MM.1S (cell line): ENCODE measurements at regions not wholly inside any gene's neighbourhood (a gene's known extent, or its start where the extent isn't known, plus 50 kb on each side); places are given as distances from the start of the nearest gene placed in this dataset.

Experiments used
- DNase-seq: peaks from one replicate; pipeline ENCODE4 v3.0.0-alpha.2; 2015
- H2AFZ ChIP-seq: fragments of 300-600 bp; sonication (generic); 2 replicates; pipeline ENCODE4 v1.6.0; 2016; ENCODE audit warnings: antibody characterized with exemption, low read length
- H3F3A ChIP-seq: fragments of 300-600 bp; sonication (generic); 2 replicates; pipeline ENCODE4 v1.6.1; 2016; ENCODE audit warnings: mild to moderate bottlenecking, antibody characterized with exemption, low read length, moderate library complexity, mixed read lengths; ENCODE audit not compliant: insufficient read depth
- H3K27ac ChIP-seq: fragments of 300-600 bp; sonication (generic); 2 replicates; pipeline ENCODE4 v1.5.1; 2016; ENCODE audit warnings: mild to moderate bottlenecking, low read length
- H3K27me3 ChIP-seq: fragments of 300-600 bp; sonication (generic); replicated peaks from 2 replicates; pipeline ENCODE4 v1.6.0; 2016; ENCODE audit warnings: low read length; ENCODE audit not compliant: insufficient read depth
- H3K36me3 ChIP-seq: fragments of 300-600 bp; sonication (generic); replicated peaks from 2 replicates; pipeline ENCODE4 v1.6.1; 2016; ENCODE audit warnings: mild to moderate bottlenecking, low read length, mixed read lengths; ENCODE audit not compliant: insufficient read depth
- H3K4me1 ChIP-seq: fragments of 300-600 bp; sonication (generic); 2 replicates; pipeline ENCODE4 v1.6.1; 2016; ENCODE audit warnings: low read length, mixed read lengths
- H3K4me2 ChIP-seq: fragments of 300-600 bp; sonication (generic); 2 replicates; pipeline ENCODE4 v1.6.0; 2016; ENCODE audit warnings: low read depth, low read length
- H3K4me3 ChIP-seq: fragments of 300-600 bp; sonication (generic); 2 replicates; pipeline ENCODE4 v1.5.1; 2016; ENCODE audit warnings: low read length, mixed read lengths
- H3K79me2 ChIP-seq: fragments of 300-600 bp; sonication (generic); 2 replicates; pipeline ENCODE4 v1.6.1; 2016; ENCODE audit warnings: mixed run types, low read length, mixed read lengths
- H3K9ac ChIP-seq: fragments of 300-600 bp; sonication (generic); 2 replicates; pipeline ENCODE4 v1.6.1; 2016; ENCODE audit warnings: low read length, mixed read lengths
- H3K9me2 ChIP-seq: fragments of 300-600 bp; sonication (generic); replicated peaks from 2 replicates; pipeline ENCODE4 v1.6.1; 2016; ENCODE audit warnings: mild to moderate bottlenecking, low read length, mixed read lengths; ENCODE audit not compliant: insufficient read depth
- H3K9me3 ChIP-seq: fragments of 300-600 bp; sonication (generic); replicated peaks from 2 replicates; pipeline ENCODE4 v1.6.1; 2016; ENCODE audit warnings: mild to moderate bottlenecking, low read length, mixed read lengths; ENCODE audit not compliant: insufficient read depth
- H4K20me1 ChIP-seq: fragments of 300-600 bp; sonication (generic); 2 replicates; pipeline ENCODE4 v1.6.1; 2016; ENCODE audit warnings: mild to moderate bottlenecking, low read length, moderate library complexity, mixed read lengths; ENCODE audit not compliant: insufficient read depth
- EZH2 ChIP-seq: fragments of 300-600 bp; sonication (generic); optimal IDR thresholded peaks from 2 replicates; pipeline ENCODE3; 2017; ENCODE audit warnings: low read depth, mild to moderate bottlenecking, antibody characterized with exemption, low read length, mixed read lengths
- EZH2phosphoT487 ChIP-seq: fragments of 300-600 bp; sonication (generic); IDR thresholded peaks from 2 replicates; pipeline ENCODE4 v1.6.1; 2018; ENCODE audit warnings: antibody characterized with exemption, low read length
- TF ChIP-seq, protein P1 (sequence below): fragments of 300-600 bp; sonication (generic); IDR thresholded peaks from 2 replicates; pipeline ENCODE4 v1.5.1; 2016; ENCODE audit warnings: antibody characterized with exemption, low read length, mixed read lengths

DNA sequence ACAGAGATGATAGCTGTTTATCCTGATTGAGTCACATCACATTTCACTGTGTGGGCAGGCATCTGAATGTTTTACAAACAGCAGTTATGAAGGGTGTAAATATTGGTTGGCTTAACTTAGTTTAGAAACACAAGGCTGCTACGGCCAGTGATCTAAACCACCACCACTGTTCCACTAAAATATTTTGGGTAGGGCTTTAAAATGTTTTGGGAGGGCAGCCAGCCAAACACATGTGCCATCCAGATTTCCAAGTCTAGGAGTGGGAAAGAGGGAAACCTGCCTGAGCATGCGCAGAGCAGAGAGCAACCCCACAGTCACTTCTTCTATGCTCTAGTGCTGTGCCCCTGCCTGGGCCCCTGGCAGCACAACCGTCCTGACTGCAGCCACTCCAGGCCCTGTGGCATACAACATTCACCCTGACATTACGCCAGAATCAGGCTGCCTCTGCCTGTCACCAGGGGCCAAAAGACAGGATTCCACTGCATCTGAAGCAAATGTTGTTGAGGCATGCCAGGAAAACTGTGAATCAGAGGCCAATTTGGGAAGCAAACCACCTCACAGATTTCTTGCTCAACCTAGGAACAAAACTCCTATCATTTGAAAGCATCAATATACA is 74.8 kb upstream of the COL5A2 start:
- Histone ChIP-seq H3K27me3 (no peaks in the 10 kb centered on the region), H4K20me1 (no peaks in the 10 kb centered on the region), H3K9me2 (no peaks in the 10 kb centered on the region), H3F3A (no peaks in the 10 kb centered on the region), H3K4me1 (no peaks in the 10 kb centered on the region), H3K79me2 (no peaks in the 10 kb centered on the region), H3K4me3 (no peak overlapping the region), H3K36me3 (no peaks in the 10 kb centered on the region), H3K9ac (no peak overlapping the region), H3K27ac (no peak overlapping the region), H3K9me3 (no peaks in the 10 kb centered on the region), H3K4me2 (no peak overlapping the region), H2AFZ (no peak overlapping the region)
- DNase-seq, result no peak
- TF ChIP-seq, protein P1, sequence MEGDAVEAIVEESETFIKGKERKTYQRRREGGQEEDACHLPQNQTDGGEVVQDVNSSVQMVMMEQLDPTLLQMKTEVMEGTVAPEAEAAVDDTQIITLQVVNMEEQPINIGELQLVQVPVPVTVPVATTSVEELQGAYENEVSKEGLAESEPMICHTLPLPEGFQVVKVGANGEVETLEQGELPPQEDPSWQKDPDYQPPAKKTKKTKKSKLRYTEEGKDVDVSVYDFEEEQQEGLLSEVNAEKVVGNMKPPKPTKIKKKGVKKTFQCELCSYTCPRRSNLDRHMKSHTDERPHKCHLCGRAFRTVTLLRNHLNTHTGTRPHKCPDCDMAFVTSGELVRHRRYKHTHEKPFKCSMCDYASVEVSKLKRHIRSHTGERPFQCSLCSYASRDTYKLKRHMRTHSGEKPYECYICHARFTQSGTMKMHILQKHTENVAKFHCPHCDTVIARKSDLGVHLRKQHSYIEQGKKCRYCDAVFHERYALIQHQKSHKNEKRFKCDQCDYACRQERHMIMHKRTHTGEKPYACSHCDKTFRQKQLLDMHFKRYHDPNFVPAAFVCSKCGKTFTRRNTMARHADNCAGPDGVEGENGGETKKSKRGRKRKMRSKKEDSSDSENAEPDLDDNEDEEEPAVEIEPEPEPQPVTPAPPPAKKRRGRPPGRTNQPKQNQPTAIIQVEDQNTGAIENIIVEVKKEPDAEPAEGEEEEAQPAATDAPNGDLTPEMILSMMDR, result no peak
- TF ChIP-seq EZH2phosphoT487, result no peak
- no peak for TF ChIP-seq EZH2

DNA sequence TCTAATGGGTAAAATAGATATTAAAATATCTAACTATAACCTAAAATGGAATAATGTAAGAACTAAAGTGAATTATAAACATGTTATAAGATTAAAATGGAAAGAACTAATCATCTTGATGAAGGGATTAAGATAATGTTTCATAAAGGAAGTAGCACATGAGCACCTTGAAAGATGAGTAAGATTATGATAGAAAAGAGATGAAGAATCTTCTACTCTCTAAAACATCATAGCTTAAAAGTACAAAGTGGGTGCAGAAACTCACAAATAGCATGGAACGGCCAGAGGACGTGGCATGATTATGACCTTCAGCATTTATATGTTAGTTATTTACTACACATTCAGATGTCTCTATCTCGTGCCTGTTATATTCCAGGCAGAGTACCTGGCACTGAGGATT is 76.2 kb upstream of the COL5A2 start:
- TF ChIP-seq, protein P1, result no peak
- no peak for TF ChIP-seq EZH2phosphoT487
- no peak for TF ChIP-seq EZH2
- H2AFZ ChIP-seq, result no peak overlapping the region
- no peak overlapping the region for H3K4me2 ChIP-seq
- H3K9me2 ChIP-seq, result no peaks in the 10 kb centered on the region
- no peak overlapping the region for H3K27ac ChIP-seq
- H4K20me1 ChIP-seq, result no peaks in the 10 kb centered on the region
- no peaks in the 10 kb centered on the region for H3K36me3 ChIP-seq
- DNase-seq, result no peak
- H3K9me3 ChIP-seq, result no peaks in the 10 kb centered on the region
- H3K4me1 ChIP-seq, result no peaks in the 10 kb centered on the region
- H3K79me2 ChIP-seq, result no peaks in the 10 kb centered on the region
- no peaks in the 10 kb centered on the region for H3K27me3 ChIP-seq
- no peak overlapping the region for H3K9ac ChIP-seq
- H3F3A ChIP-seq, result no peaks in the 10 kb centered on the region
- H3K4me3 ChIP-seq, result no peak overlapping the region

DNA sequence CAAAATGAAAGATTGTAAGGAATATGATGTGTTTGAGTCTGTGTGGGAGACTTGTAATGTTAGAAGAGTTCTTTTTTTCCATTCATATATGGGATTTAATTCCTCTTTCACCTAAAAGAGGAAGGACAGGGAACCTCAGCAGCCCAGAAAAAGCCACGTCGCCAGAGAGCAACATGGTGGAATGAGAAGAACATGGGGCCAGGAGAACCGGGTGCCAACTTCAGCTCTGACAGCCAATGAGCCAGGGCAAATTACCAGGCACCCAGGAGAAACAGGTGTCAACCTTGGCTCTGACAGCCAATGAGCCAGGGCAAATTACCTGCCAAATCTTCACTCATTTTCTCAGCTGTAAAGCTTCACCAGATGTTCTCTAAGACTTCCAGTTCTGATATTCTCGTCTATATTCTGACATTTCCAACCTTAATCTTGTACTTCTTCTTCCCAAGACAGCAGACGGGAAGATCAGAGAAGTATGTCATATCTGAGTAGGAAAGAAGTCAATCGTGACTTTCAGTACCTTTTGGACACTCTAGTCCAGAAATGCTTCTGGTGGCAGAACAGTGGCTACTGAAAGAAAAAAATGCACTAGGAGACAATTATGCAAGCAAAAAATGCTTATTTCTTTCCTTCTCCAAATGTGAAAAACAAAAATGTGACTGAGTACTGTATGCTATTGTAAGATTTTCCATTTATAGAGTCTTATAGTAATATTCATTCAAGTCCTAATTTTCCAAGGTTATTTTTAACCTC is 79.2 kb upstream of the COL5A2 start:
- Histone ChIP-seq H3K36me3 (no peaks in the 10 kb centered on the region), H3K4me2 (no peak overlapping the region), H3K4me3 (no peak overlapping the region), H3K4me1 (no peaks in the 10 kb centered on the region), H3F3A (no peaks in the 10 kb centered on the region), H2AFZ (no peak overlapping the region), H3K27me3 (no peaks in the 10 kb centered on the region), H3K9me2 (no peaks in the 10 kb centered on the region), H4K20me1 (no peaks in the 10 kb centered on the region), H3K9ac (no peak overlapping the region), H3K79me2 (no peaks in the 10 kb centered on the region), H3K27ac (no peak overlapping the region), H3K9me3 (no peaks in the 10 kb centered on the region)
- TF ChIP-seq, protein P1, result no peak
- TF ChIP-seq EZH2phosphoT487 (no peak), EZH2 (no peak)
- no peak for DNase-seq
